ENCODE measurements at regions not wholly inside any gene's neighbourhood (a gene's known extent, or its start where the extent isn't known, plus 50 kb on each side); places are given as distances from the start of the nearest gene placed in this dataset.

DNA sequence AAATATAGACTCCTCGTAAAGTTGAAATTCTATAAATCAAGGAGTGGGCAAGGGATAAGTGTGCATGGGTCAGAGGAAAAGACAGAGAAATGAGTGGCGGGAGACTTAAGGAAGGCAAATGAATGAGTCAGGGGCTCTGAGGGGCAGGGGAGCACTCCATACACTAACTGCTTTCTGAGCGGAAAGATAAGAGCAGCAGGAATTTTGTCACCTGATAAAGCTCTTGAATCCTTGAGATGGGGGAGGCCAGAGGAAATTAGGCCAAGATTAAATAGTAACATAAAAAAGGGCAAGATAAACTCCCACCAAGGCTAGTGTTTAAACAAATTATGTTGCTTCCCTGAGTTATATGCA lies 191.0 kb upstream of the S1PR3 start (continued):
- no peak for TF ChIP-seq MXI1 (IDR thresholded peaks at IDR 0.05; ENCODE audit: low read depth, low read length)

DNA sequence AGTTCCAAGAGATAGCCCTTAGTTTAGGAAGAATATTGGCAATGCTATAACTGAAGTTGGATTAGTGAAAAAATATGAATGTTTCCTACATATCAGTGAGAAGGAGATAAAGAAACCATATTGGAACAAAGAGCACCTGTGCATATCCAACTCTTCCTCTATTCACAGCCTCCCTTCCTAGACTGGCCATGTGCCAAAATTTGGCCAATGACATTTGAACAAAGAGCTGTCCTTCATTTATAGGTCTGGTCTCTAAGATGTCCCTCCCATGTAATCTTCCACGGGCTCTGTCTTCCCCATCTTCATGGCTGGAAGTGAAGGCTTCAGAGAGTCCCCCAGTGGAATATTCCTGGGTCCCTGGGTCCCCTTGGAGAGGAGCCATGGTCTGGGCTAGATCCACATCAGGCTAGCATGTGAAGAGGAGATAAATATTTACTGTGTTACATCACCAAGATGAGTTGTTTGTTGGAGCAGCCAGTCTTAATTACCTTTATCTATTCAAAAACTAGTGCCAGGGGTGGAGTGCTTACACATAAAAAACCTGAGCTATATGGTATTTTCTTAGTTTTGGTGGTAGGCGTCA lies 190.0 kb upstream of the S1PR3 start:
- no peak for DNase-seq
- 59% methylated on average over 2 of the region's 2 CpGs for WGBS (ENCODE audit: low lambda C conversion rate)
- Histone ChIP-seq H3F3A (replicated peaks; ENCODE audit: insufficient read depth) (peaks cover 7% of the 10 kb centered on the region), H3K27me3 (ENCODE audit: insufficient read depth) (no peaks in the 10 kb centered on the region), H2AFZ (ENCODE audit: low read depth) (no peak overlapping the region), H3K9me3 (no peaks in the 10 kb centered on the region), H3K36me3 (replicated peaks in 1 of 2; ENCODE audit: control insufficient read depth in 1 of 2, insufficient read depth in 2 of 2, low read length in 1 of 2) (no peaks in the 10 kb centered on the region), H3K79me2 (ENCODE audit: insufficient read depth) (no peaks in the 10 kb centered on the region), H3K9me2 (no peaks in the 10 kb centered on the region), H3K4me1 (ENCODE audit: control insufficient read depth in 1 of 2, insufficient read depth in 2 of 2, low read depth in 1 of 2, low read length in 1 of 2) (peaks cover 0 to 13% of the 10 kb centered on the region in 2 experiments; a peak in 2 of 4 replicates), H3K27ac (ENCODE audit: low read depth in 2 of 2, low read length in 1 of 2) (no peak overlapping the region), H3K4me2 (no peak overlapping the region), H4K20me1 (ENCODE audit: insufficient read depth) (no peaks in the 10 kb centered on the region), H3K4me3 (ENCODE audit: low read depth in 2 of 2, low read length in 1 of 2) (no peak overlapping the region), H3K9ac (no peak overlapping the region)
- ChIA-PET CTCF (no interaction called here), POLR2A (no interaction called here)
- no peak for TF ChIP-seq EP300 (IDR thresholded peaks at IDR 0.05; ENCODE audit: borderline replicate concordance in 1 of 2, low read depth in 1 of 2, low read length in 1 of 2)
- TF ChIP-seq FOXJ3 (CRISPR knock-in tag; IDR thresholded peaks at IDR 0.05): no peak
- TF ChIP-seq NRF1 (IDR thresholded peaks at IDR 0.05; ENCODE audit: low read depth, low read length): no peak
- no peak for TF ChIP-seq TEAD4 (IDR thresholded peaks at IDR 0.05; ENCODE audit: borderline replicate concordance, insufficient read depth)
- no peak for TF ChIP-seq RFX5 (IDR thresholded peaks at IDR 0.05; ENCODE audit: low read length)
- no peak for TF ChIP-seq SIN3A (IDR thresholded peaks at IDR 0.05; ENCODE audit: borderline replicate concordance, low read depth, low read length)
- TF ChIP-seq, protein P1, sequence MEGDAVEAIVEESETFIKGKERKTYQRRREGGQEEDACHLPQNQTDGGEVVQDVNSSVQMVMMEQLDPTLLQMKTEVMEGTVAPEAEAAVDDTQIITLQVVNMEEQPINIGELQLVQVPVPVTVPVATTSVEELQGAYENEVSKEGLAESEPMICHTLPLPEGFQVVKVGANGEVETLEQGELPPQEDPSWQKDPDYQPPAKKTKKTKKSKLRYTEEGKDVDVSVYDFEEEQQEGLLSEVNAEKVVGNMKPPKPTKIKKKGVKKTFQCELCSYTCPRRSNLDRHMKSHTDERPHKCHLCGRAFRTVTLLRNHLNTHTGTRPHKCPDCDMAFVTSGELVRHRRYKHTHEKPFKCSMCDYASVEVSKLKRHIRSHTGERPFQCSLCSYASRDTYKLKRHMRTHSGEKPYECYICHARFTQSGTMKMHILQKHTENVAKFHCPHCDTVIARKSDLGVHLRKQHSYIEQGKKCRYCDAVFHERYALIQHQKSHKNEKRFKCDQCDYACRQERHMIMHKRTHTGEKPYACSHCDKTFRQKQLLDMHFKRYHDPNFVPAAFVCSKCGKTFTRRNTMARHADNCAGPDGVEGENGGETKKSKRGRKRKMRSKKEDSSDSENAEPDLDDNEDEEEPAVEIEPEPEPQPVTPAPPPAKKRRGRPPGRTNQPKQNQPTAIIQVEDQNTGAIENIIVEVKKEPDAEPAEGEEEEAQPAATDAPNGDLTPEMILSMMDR (IDR thresholded peaks at IDR 0.05): no peak
- no peak for TF ChIP-seq ELF1 (IDR thresholded peaks at IDR 0.05)
- TF ChIP-seq, protein P2, sequence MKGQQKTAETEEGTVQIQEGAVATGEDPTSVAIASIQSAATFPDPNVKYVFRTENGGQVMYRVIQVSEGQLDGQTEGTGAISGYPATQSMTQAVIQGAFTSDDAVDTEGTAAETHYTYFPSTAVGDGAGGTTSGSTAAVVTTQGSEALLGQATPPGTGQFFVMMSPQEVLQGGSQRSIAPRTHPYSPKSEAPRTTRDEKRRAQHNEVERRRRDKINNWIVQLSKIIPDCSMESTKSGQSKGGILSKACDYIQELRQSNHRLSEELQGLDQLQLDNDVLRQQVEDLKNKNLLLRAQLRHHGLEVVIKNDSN (IDR thresholded peaks at IDR 0.05; ENCODE audit: borderline replicate concordance, low read depth): no peak
- TF ChIP-seq TAF1 (IDR thresholded peaks at IDR 0.05; ENCODE audit: borderline replicate concordance, low read depth, low read length): no peak
- TF ChIP-seq CHD2 (IDR thresholded peaks at IDR 0.05; ENCODE audit: low read length, partially characterized antibody): no peak
- TF ChIP-seq RCOR1 (IDR thresholded peaks at IDR 0.05; ENCODE audit: low read length): no peak
- TF ChIP-seq, protein P3, sequence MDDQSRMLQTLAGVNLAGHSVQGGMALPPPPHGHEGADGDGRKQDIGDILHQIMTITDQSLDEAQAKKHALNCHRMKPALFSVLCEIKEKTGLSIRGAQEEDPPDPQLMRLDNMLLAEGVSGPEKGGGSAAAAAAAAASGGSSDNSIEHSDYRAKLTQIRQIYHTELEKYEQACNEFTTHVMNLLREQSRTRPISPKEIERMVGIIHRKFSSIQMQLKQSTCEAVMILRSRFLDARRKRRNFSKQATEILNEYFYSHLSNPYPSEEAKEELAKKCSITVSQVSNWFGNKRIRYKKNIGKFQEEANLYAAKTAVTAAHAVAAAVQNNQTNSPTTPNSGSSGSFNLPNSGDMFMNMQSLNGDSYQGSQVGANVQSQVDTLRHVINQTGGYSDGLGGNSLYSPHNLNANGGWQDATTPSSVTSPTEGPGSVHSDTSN (IDR thresholded peaks at IDR 0.05): no peak
- TF ChIP-seq, protein P4, sequence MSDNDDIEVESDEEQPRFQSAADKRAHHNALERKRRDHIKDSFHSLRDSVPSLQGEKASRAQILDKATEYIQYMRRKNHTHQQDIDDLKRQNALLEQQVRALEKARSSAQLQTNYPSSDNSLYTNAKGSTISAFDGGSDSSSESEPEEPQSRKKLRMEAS (IDR thresholded peaks at IDR 0.05; ENCODE audit: low read depth): no peak
